GM23338 (cell line): ENCODE measurements at regions not wholly inside any gene's neighbourhood (a gene's known extent, or its start where the extent isn't known, plus 50 kb on each side); places are given as distances from the start of the nearest gene placed in this dataset.

Experiments
- ATAC-seq: fragments of 200-7000 bp; cut with Tn5 transposase; 3 replicates; pipeline ENCODE4 v1.9.1; 2020
- DNase-seq: peaks from one replicate; pipeline ENCODE4 v3.0.0-alpha.2; 2015; ENCODE audit warnings: low spot score
- H2AFZ ChIP-seq: fragments of 200-600 bp; sonication (generic); 2 replicates; pipeline ENCODE4 v1.8.0; 2016; ENCODE audit warnings: antibody characterized with exemption, mild to moderate bottlenecking, moderate library complexity
- H3F3A ChIP-seq: fragments of 200-600 bp; sonication (generic); replicated peaks from 2 replicates; pipeline ENCODE4 v1.8.0; 2017; ENCODE audit warnings: antibody characterized with exemption, mixed run types, low read depth
- H3K27ac ChIP-seq: fragments of 200-600 bp; sonication (generic); 2 replicates; pipeline ENCODE4 v1.6.1; 2016; ENCODE audit warnings: low read depth
- H3K27me3 ChIP-seq: fragments of 200-600 bp; sonication (generic); 2 replicates; pipeline ENCODE4 v1.8.0; 2016; ENCODE audit warnings: mild to moderate bottlenecking, mixed run types, moderate library complexity; ENCODE audit not compliant: insufficient read depth
- H3K36me3 ChIP-seq: fragments of 200-600 bp; sonication (generic); 2 replicates; pipeline ENCODE4 v1.8.0; 2016; ENCODE audit warnings: mild to moderate bottlenecking; ENCODE audit not compliant: insufficient read depth
- H3K4me1 ChIP-seq: fragments of 200-600 bp; sonication (generic); 2 replicates; pipeline ENCODE4 v1.8.0; 2016; ENCODE audit warnings: mild to moderate bottlenecking, moderate library complexity; ENCODE audit not compliant: insufficient read depth
- H3K4me2 ChIP-seq: fragments of 200-600 bp; sonication (generic); 2 replicates; pipeline ENCODE4 v1.7.1; 2017; ENCODE audit warnings: mixed run types
- H3K4me3 ChIP-seq: fragments of 200-600 bp; sonication (generic); 2 replicates; pipeline ENCODE4 v1.6.1; 2016; ENCODE audit warnings: mixed run types
- H3K79me2 ChIP-seq: fragments of 200-600 bp; sonication (generic); replicated peaks from 2 replicates; pipeline ENCODE4 v1.8.0; 2017; ENCODE audit warnings: mild to moderate bottlenecking; ENCODE audit not compliant: insufficient read depth
- H3K9me2 ChIP-seq: fragments of 200-600 bp; sonication (generic); 2 replicates; pipeline ENCODE4 v1.8.0; 2017; ENCODE audit not compliant: insufficient read depth
- H4K20me1 ChIP-seq: fragments of 200-600 bp; sonication (generic); replicated peaks from 2 replicates; pipeline ENCODE4 v1.8.0; 2017; ENCODE audit warnings: mild to moderate bottlenecking; ENCODE audit not compliant: insufficient read depth
- H3K27ac Mint-ChIP-seq: 2 replicates; pipeline ENCODE4 v1.8.0; 2020; ENCODE audit warnings: inconsistent platforms, mild to moderate bottlenecking, moderate library complexity, mixed read lengths
- H3K27me3 Mint-ChIP-seq: 3 replicates; pipeline ENCODE4 v1.8.0; 2022; ENCODE audit warnings: low read depth, mild to moderate bottlenecking, moderate library complexity, mixed read lengths, inconsistent platforms; ENCODE audit not compliant: insufficient read depth, poor library complexity
- H3K36me3 Mint-ChIP-seq: 3 replicates; pipeline ENCODE4 v1.8.0; 2021; ENCODE audit warnings: low read depth, mild to moderate bottlenecking, inconsistent platforms, moderate library complexity, mixed read lengths
- H3K4me1 Mint-ChIP-seq: 3 replicates; pipeline ENCODE4 v1.8.0; 2020; ENCODE audit warnings: mild to moderate bottlenecking, inconsistent platforms, mixed read lengths
- H3K4me3 Mint-ChIP-seq: 3 replicates; pipeline ENCODE4 v1.8.0; 2021; ENCODE audit warnings: moderate library complexity, mild to moderate bottlenecking, inconsistent platforms, mixed read lengths
- H3K9me3 Mint-ChIP-seq: 3 replicates; pipeline ENCODE4 v1.8.0; 2020; ENCODE audit warnings: moderate library complexity, mild to moderate bottlenecking, inconsistent platforms, mixed read lengths
- CREB1 ChIP-seq: fragments of 250-450 bp; sonication (Bioruptor Pico); IDR thresholded peaks from 2 replicates; pipeline ENCODE4 v1.5.0; 2020; ENCODE audit warnings: low read depth, mild to moderate bottlenecking, moderate library complexity
- EZH2 ChIP-seq: fragments of 200-600 bp; sonication (generic); IDR thresholded peaks from one replicate; pipeline ENCODE4 v1.8.0; 2017; ENCODE audit warnings: antibody characterized with exemption, mild to moderate bottlenecking, low read depth; ENCODE audit not compliant: unreplicated experiment
- EZH2phosphoT487 ChIP-seq: fragments of 200-600 bp; sonication (generic); IDR thresholded peaks from one replicate; pipeline ENCODE4 v1.8.1; 2018; ENCODE audit warnings: antibody characterized with exemption; ENCODE audit not compliant: unreplicated experiment
- JUNB ChIP-seq: IDR thresholded peaks from one replicate; pipeline ENCODE4 v1.6.1; 2016; ENCODE audit warnings: antibody characterized with exemption; ENCODE audit not compliant: unreplicated experiment
- NANOG ChIP-seq: IDR thresholded peaks from 2 replicates; pipeline ENCODE4 v1.6.1; 2016; ENCODE audit warnings: antibody characterized with exemption, borderline replicate concordance
- POLR2AphosphoS5 ChIP-seq: IDR thresholded peaks from 2 replicates; pipeline ENCODE4 v1.6.1; 2016; ENCODE audit warnings: antibody characterized with exemption, low read depth
- STAT1 ChIP-seq: IDR thresholded peaks from one replicate; pipeline ENCODE4 v1.6.1; 2016; ENCODE audit warnings: antibody characterized with exemption; ENCODE audit not compliant: unreplicated experiment
- ZNF114 ChIP-seq: fragments of 250-450 bp; sonication (Bioruptor Pico); IDR thresholded peaks from 2 replicates; pipeline ENCODE4 v1.5.0; 2020; ENCODE audit warnings: mild to moderate bottlenecking, moderate library complexity
- ZNF331 ChIP-seq: fragments of 250-450 bp; sonication (Bioruptor Pico); IDR thresholded peaks from 2 replicates; pipeline ENCODE4 v1.5.0; 2020; ENCODE audit warnings: low read depth, mild to moderate bottlenecking, moderate library complexity
- TF ChIP-seq, protein P1 (sequence below): fragments of 250-450 bp; sonication (Bioruptor Pico); IDR thresholded peaks from 2 replicates; pipeline ENCODE4 v1.5.0; 2020; ENCODE audit warnings: mild to moderate bottlenecking, moderate library complexity
- TF ChIP-seq, protein P2 (sequence below): IDR thresholded peaks from one replicate; pipeline ENCODE4 v1.6.1; 2018; ENCODE audit warnings: antibody characterized with exemption; ENCODE audit not compliant: unreplicated experiment
- TF ChIP-seq, protein P3 (sequence below): IDR thresholded peaks from 2 replicates; pipeline ENCODE4 v1.6.1; 2016; ENCODE audit warnings: antibody characterized with exemption
- TF ChIP-seq, protein P4 (sequence below), 2 experiments: fragments of 200-600 bp in 1 of 2; sonication (generic) in 1 of 2; conservative IDR thresholded peaks; 2 replicates each; pipeline versions ENCODE4 v1.5.1 to v1.6.1; 2016 to 2017; ENCODE audit warnings: antibody characterized with exemption in 2 of 2, low read depth in 2 of 2, mild to moderate bottlenecking in 2 of 2, moderate library complexity in 1 of 2

DNA sequence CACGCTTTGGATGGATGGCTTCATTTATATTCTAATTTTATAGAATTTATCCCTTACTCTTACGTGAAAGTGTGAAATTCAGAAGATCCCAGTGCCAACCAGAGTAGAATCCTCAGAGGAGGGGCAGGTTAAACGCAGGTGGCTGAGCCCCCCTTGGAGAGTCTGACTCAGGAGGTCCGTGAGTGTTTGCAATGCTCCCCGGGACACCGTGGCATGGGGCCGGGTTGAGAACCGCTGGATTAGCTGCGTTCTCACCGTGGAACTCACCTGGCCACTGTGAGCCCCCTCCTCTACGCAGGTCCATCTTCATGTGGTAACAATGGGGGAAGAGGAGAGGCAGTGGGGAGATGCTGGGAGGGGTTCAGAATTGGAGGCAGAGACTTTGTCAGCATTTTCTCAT lies 638.0 kb upstream of the MKI67 start (continued):
- TF ChIP-seq, protein P1, sequence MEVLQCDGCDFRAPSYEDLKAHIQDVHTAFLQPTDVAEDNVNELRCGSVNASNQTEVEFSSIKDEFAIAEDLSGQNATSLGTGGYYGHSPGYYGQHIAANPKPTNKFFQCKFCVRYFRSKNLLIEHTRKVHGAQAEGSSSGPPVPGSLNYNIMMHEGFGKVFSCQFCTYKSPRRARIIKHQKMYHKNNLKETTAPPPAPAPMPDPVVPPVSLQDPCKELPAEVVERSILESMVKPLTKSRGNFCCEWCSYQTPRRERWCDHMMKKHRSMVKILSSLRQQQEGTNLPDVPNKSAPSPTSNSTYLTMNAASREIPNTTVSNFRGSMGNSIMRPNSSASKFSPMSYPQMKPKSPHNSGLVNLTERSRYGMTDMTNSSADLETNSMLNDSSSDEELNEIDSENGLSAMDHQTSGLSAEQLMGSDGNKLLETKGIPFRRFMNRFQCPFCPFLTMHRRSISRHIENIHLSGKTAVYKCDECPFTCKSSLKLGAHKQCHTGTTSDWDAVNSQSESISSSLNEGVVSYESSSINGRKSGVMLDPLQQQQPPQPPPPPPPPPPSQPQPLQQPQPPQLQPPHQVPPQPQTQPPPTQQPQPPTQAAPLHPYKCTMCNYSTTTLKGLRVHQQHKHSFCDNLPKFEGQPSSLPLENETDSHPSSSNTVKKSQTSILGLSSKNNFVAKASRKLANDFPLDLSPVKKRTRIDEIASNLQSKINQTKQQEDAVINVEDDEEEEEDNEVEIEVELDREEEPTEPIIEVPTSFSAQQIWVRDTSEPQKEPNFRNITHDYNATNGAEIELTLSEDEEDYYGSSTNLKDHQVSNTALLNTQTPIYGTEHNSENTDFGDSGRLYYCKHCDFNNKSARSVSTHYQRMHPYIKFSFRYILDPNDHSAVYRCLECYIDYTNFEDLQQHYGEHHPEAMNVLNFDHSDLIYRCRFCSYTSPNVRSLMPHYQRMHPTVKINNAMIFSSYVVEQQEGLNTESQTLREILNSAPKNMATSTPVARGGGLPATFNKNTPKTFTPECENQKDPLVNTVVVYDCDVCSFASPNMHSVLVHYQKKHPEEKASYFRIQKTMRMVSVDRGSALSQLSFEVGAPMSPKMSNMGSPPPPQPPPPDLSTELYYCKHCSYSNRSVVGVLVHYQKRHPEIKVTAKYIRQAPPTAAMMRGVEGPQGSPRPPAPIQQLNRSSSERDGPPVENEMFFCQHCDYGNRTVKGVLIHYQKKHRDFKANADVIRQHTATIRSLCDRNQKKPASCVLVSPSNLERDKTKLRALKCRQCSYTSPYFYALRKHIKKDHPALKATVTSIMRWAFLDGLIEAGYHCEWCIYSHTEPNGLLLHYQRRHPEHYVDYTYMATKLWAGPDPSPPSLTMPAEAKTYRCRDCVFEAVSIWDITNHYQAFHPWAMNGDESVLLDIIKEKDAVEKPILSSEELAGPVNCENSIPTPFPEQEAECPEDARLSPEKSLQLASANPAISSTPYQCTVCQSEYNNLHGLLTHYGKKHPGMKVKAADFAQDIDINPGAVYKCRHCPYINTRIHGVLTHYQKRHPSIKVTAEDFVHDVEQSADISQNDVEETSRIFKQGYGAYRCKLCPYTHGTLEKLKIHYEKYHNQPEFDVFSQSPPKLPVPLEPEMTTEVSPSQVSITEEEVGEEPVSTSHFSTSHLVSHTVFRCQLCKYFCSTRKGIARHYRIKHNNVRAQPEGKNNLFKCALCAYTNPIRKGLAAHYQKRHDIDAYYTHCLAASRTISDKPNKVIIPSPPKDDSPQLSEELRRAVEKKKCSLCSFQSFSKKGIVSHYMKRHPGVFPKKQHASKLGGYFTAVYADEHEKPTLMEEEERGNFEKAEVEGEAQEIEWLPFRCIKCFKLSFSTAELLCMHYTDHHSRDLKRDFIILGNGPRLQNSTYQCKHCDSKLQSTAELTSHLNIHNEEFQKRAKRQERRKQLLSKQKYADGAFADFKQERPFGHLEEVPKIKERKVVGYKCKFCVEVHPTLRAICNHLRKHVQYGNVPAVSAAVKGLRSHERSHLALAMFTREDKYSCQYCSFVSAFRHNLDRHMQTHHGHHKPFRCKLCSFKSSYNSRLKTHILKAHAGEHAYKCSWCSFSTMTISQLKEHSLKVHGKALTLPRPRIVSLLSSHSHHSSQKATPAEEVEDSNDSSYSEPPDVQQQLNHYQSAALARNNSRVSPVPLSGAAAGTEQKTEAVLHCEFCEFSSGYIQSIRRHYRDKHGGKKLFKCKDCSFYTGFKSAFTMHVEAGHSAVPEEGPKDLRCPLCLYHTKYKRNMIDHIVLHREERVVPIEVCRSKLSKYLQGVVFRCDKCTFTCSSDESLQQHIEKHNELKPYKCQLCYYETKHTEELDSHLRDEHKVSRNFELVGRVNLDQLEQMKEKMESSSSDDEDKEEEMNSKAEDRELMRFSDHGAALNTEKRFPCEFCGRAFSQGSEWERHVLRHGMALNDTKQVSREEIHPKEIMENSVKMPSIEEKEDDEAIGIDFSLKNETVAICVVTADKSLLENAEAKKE (CRISPR knock-in tag): no peak
- TF ChIP-seq ZNF331 (CRISPR knock-in tag) (no peak), ZNF114 (CRISPR knock-in tag) (no peak), STAT1 (no peak)

DNA sequence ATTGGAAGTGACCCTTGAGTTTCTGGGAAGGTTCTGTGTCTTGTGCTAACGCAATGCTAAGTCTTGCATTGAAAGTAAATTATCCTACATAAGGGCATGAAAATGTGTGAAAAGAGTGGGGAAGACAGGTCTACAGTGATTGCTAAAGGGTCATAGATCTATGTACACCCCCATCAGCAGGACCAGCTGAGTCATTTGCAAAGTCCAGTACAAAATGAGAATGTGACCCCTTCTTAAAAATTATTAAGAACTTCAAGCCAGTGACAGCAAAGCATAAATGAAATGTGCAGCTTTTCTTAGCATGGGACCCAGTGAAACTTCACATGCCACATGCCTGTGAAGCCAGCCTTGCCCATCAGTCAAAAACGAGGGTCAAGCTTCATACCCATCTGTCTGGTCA lies 640.7 kb upstream of the MKI67 start:
- Mint-ChIP-seq H3K9me3 (peaks cover 5% of the 10 kb centered on the region; the same call in 1 of the 3 replicates), H3K4me3 (no peak overlapping the region), H3K27ac (no peak overlapping the region), H3K4me1 (peaks cover 13% of the 10 kb centered on the region), H3K27me3 (peaks cover 2% of the 10 kb centered on the region), H3K36me3 (no peaks in the 10 kb centered on the region)
- no peak for DNase-seq
- H3K79me2 ChIP-seq: no peaks in the 10 kb centered on the region
- H3F3A ChIP-seq: no peaks in the 10 kb centered on the region
- no peak for ATAC-seq
- no peak overlapping the region for H3K4me2 ChIP-seq
- peaks cover 15% of the 10 kb centered on the region for H3K9me2 ChIP-seq
- no peaks in the 10 kb centered on the region for H3K27me3 ChIP-seq
- H3K4me1 ChIP-seq: no peaks in the 10 kb centered on the region
- H3K4me3 ChIP-seq: no peak overlapping the region
- no peaks in the 10 kb centered on the region for H4K20me1 ChIP-seq
- no peak overlapping the region for H2AFZ ChIP-seq
- no peak overlapping the region for H3K27ac ChIP-seq
- H3K36me3 ChIP-seq: no peaks in the 10 kb centered on the region
- TF ChIP-seq EZH2 (no peak), POLR2AphosphoS5 (no peak), CREB1 (CRISPR knock-in tag) (no peak), STAT1 (no peak), ZNF114 (CRISPR knock-in tag) (no peak), ZNF331 (CRISPR knock-in tag) (no peak), EZH2phosphoT487 (no peak), NANOG (no peak), JUNB (no peak)
- TF ChIP-seq, protein P2, sequence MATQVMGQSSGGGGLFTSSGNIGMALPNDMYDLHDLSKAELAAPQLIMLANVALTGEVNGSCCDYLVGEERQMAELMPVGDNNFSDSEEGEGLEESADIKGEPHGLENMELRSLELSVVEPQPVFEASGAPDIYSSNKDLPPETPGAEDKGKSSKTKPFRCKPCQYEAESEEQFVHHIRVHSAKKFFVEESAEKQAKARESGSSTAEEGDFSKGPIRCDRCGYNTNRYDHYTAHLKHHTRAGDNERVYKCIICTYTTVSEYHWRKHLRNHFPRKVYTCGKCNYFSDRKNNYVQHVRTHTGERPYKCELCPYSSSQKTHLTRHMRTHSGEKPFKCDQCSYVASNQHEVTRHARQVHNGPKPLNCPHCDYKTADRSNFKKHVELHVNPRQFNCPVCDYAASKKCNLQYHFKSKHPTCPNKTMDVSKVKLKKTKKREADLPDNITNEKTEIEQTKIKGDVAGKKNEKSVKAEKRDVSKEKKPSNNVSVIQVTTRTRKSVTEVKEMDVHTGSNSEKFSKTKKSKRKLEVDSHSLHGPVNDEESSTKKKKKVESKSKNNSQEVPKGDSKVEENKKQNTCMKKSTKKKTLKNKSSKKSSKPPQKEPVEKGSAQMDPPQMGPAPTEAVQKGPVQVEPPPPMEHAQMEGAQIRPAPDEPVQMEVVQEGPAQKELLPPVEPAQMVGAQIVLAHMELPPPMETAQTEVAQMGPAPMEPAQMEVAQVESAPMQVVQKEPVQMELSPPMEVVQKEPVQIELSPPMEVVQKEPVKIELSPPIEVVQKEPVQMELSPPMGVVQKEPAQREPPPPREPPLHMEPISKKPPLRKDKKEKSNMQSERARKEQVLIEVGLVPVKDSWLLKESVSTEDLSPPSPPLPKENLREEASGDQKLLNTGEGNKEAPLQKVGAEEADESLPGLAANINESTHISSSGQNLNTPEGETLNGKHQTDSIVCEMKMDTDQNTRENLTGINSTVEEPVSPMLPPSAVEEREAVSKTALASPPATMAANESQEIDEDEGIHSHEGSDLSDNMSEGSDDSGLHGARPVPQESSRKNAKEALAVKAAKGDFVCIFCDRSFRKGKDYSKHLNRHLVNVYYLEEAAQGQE: no peak
- TF ChIP-seq, protein P3, sequence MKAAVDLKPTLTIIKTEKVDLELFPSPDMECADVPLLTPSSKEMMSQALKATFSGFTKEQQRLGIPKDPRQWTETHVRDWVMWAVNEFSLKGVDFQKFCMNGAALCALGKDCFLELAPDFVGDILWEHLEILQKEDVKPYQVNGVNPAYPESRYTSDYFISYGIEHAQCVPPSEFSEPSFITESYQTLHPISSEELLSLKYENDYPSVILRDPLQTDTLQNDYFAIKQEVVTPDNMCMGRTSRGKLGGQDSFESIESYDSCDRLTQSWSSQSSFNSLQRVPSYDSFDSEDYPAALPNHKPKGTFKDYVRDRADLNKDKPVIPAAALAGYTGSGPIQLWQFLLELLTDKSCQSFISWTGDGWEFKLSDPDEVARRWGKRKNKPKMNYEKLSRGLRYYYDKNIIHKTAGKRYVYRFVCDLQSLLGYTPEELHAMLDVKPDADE: no peak
- TF ChIP-seq, protein P4, sequence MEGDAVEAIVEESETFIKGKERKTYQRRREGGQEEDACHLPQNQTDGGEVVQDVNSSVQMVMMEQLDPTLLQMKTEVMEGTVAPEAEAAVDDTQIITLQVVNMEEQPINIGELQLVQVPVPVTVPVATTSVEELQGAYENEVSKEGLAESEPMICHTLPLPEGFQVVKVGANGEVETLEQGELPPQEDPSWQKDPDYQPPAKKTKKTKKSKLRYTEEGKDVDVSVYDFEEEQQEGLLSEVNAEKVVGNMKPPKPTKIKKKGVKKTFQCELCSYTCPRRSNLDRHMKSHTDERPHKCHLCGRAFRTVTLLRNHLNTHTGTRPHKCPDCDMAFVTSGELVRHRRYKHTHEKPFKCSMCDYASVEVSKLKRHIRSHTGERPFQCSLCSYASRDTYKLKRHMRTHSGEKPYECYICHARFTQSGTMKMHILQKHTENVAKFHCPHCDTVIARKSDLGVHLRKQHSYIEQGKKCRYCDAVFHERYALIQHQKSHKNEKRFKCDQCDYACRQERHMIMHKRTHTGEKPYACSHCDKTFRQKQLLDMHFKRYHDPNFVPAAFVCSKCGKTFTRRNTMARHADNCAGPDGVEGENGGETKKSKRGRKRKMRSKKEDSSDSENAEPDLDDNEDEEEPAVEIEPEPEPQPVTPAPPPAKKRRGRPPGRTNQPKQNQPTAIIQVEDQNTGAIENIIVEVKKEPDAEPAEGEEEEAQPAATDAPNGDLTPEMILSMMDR (conservative IDR thresholded peaks at IDR 0.05; ENCODE audit: low read depth in 2 of 2): no peak
